Fibroblast of pulmonary artery (primary cell): ENCODE measurements at regions not wholly inside any gene's neighbourhood (a gene's known extent, or its start where the extent isn't known, plus 50 kb on each side); places are given as distances from the start of the nearest gene placed in this dataset.

Source experiments
- DNase-seq: peaks from one replicate; pipeline ENCODE4 v3.0.0-alpha.2; 2010; ENCODE audit warnings: low read depth
- H3K4me3 ChIP-seq: replicated peaks from 2 replicates; pipeline ENCODE4 v1.5.1; 2011; ENCODE audit warnings: low read depth, mild to moderate bottlenecking, control low read depth, low read length, moderate library complexity
- TF ChIP-seq, protein P1 (sequence below): IDR thresholded peaks from 2 replicates; pipeline ENCODE4 v1.5.1; 2011; ENCODE audit warnings: mild to moderate bottlenecking, control low read depth, low read length, inconsistent platforms; ENCODE audit errors: missing control alignments

- H3K4me3 ChIP-seq, result no peak overlapping the region
- TF ChIP-seq, protein P1, sequence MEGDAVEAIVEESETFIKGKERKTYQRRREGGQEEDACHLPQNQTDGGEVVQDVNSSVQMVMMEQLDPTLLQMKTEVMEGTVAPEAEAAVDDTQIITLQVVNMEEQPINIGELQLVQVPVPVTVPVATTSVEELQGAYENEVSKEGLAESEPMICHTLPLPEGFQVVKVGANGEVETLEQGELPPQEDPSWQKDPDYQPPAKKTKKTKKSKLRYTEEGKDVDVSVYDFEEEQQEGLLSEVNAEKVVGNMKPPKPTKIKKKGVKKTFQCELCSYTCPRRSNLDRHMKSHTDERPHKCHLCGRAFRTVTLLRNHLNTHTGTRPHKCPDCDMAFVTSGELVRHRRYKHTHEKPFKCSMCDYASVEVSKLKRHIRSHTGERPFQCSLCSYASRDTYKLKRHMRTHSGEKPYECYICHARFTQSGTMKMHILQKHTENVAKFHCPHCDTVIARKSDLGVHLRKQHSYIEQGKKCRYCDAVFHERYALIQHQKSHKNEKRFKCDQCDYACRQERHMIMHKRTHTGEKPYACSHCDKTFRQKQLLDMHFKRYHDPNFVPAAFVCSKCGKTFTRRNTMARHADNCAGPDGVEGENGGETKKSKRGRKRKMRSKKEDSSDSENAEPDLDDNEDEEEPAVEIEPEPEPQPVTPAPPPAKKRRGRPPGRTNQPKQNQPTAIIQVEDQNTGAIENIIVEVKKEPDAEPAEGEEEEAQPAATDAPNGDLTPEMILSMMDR, result no peak
- DNase-seq, result no peak
Observed at GRCh38 chr21:18630446-18630845, 226.9 kb upstream of the TMPRSS15 start.

DNA sequence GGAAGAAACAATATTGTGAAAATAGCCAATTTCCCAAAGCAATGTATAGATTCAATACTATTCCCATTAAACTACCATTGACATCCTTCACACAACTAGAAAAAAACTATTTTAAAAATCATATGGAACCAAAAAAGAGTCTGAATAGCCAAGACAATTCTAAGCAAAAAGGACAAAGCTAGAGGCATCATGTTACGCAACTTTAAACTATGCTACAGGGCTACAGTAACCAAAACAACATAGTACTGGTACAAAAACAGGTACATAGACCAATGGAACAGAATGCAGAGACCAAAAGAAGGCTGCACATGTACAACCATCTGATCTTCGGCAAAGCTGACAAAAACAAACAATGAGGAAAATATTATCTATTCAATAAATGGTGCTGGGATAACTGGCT lies 233.3 kb upstream of the TMPRSS15 start:
- no peak overlapping the region for H3K4me3 ChIP-seq
- TF ChIP-seq, protein P1, result no peak
- no peak for DNase-seq

DNA sequence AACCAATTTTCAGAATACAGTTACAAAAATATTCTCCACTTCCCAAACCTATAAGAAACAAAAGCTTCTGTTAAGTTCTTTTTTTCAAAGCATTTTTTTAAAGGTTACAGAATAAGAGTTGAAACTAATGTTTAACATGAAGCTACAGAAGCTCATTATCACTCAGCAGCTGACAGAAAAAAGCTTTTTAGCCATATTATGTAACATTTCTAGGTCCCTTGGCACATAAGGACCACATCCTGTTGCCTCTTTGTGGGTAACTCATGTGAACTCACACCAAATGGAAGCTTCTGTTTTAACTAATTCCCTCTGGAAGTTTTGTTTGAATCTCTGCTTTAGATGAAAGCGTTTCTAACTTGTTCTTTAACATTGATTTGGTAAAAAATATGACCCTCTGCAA lies 242.5 kb upstream of the TMPRSS15 start:
- H3K4me3 ChIP-seq, result no peak overlapping the region
- TF ChIP-seq, protein P1, result no peak
- no peak for DNase-seq

- H3K4me3 ChIP-seq, result no peak overlapping the region
- TF ChIP-seq, protein P1, result no peak
- DNase-seq, result no peak
Observed at GRCh38 chr21:18655931-18656330, 252.3 kb upstream of the TMPRSS15 start.

DNA sequence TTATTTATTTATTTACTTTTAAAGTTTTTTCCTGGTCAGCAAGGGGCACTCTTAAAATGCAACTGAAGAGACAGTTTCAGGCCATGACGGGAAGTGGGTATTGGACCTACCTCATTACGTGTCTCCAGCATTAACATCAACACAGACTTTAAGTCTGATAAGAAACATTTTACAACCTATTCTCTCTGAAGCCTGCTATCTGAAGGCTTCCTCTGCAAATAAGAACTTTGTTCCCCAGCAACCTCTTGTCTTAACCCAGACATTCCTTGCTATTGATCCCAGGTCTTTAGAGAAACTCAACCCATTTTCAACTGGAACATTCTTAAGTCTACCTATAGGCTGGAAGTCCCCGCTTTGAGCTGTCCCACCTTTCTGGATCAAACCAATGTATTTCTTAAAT lies 258.3 kb upstream of the TMPRSS15 start:
- no peak overlapping the region for H3K4me3 ChIP-seq
- TF ChIP-seq, protein P1, result no peak
- DNase-seq, result no peak

DNA sequence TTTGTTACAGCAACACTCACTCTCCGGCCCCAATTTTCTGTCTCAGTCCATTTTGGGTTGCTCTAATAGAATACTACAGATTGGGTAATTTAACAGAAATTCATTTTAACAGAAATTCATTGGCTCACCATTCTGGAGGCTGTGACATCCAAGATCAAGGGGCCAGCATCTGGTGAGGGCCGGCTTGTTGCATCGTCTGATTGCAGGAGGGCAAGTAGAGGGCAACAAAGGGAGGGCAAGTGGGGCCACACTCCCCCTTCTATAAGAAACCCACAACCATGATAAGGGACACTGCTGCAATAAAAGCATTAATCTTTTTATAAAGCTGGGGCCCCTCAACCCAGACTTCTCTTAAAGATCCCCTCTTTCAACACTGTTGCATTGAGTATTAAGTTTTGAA lies 260.1 kb upstream of the TMPRSS15 start:
- TF ChIP-seq, protein P1, result no peak

GRCh38 chr21:18666725-18667124 lies 263.1 kb upstream of the TMPRSS15 start:
- no peak for DNase-seq
- H3K4me3 ChIP-seq, result no peak overlapping the region
- TF ChIP-seq, protein P1, result no peak

More for the DNA sequence above, 260.1 kb upstream of the TMPRSS15 start:
- H3K4me3 ChIP-seq, result no peak overlapping the region
- DNase-seq, result no peak
